ENCODE measurements at regions not wholly inside any gene's neighbourhood (a gene's known extent, or its start where the extent isn't known, plus 50 kb on each side); places are given as distances from the start of the nearest gene placed in this dataset.
"Not testable (repeated sequence)": the region's sequence is repeated elsewhere in the genome, so short reads cannot be mapped to it uniquely, and the experiment has no call there.

GRCh38 chr14:49114161-49114893, 471.9 kb downstream of the RPS29 start:
- no peak for DNase-seq (ENCODE audit: low spot score)

GRCh38 chr14:49106741-49107667, 479.2 kb downstream of the RPS29 start:
- no peak for DNase-seq (ENCODE audit: low spot score)

DNA sequence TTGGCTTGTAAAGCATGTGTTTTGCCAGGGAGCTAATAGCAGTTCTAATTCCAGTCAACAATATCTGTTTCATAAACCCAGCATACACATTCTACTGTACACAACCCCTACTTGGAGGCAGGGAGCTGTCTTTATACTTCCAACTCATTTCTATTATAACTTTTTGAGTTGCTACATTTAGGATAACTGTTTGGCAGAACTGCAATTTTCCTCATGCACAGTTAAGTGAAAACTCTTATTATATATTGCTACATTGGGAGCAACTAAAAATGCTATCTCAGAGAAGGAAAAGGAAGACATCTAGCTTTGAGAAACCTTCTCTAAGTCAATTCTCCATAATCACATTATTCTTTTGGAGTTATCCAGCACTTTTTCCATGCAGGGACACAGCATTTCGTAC, 480.2 kb downstream of the RPS29 start:
- no peak for DNase-seq (ENCODE audit: low spot score)

- no peak for DNase-seq (ENCODE audit: low spot score)
These were observed 480.7 kb downstream of the RPS29 start for GRCh38 chr14:49105512-49105911.

DNA sequence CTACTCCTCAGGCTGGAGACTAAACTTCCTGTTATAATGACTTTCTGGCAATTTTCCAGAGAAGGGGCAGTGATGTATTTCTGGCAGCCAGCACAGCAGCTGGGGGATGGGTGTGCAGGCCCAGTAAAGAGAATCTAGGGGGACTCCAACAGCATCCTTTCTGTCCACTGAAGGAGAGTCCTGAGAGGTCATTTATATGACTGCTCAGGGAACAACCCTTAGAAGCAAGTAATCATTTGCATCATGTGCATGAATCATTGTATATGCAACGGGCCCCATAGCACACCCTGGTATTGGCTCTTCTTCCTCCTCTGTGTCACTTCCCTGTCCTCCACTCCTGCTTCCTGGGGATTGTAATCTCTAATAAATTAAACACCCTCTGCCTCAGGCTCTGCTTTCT, 493.8 kb downstream of the RPS29 start:
- DNase-seq (ENCODE audit: low spot score): peak; percentile 4

DNA sequence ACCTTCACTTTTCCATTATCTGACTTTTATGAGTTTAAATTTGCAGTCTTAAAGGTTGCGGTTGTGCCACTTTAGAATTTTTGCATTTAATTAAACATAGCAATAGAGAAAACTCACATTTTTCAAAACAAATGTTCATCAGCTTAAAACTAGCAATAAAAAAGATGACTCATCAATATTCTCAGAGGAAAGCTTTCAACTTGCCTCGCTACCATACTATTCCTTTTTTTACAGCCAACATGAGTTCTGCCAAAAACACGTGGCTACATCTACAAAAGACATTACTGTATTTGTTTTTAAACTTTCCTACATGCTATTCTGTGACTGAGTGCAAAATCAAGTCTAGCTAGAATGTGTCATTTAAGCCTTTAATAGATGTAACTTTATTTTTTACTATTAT, 497.1 kb downstream of the RPS29 start:
- no peak for DNase-seq (ENCODE audit: low spot score)

DNA sequence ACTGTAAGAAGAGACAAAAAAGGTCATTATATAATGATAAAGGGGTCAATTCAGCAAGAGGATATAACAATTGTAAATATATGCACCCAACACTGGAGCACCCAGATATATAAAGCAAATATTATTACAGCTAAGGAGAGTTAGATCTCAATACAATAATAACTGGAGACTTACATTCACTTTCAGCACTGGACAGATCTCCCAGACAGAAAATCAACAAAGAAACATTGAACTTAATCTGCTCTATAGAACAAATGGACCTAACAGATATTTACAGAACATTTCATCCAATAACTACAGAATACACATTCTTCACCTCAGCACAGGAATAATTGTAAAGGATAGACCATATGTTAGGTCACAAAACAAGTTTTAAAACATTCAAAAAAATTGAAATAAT, 512.9 kb downstream of the RPS29 start:
- DNase-seq (ENCODE audit: low spot score): not testable (repeated sequence)

GRCh38 chr14:49058511-49058910, 527.7 kb downstream of the RPS29 start:
- no peak for DNase-seq (ENCODE audit: low spot score)

- no peak for DNase-seq (ENCODE audit: low spot score)
These were observed 528.2 kb downstream of the RPS29 start for GRCh38 chr14:49057838-49058510.

DNA sequence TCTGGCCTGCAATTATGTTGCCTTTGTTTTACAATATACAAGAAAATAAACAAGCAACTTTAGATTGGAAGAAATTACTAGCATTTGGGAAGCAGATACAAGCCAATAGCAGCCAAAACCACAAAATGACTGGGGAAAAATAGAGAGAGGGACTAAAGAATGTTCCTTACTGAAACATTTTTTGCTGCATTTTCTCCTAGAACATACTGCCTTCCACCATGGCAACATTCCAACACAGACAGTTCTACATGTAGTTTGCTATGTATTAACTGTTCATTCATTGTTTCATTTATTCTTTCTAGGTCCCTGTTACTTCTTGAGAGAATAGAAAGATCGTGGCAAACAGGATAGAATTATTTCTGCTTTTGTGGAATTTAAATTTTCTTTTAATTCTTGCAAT, 530.2 kb downstream of the RPS29 start:
- DNase-seq (ENCODE audit: low spot score): no peak

DNA sequence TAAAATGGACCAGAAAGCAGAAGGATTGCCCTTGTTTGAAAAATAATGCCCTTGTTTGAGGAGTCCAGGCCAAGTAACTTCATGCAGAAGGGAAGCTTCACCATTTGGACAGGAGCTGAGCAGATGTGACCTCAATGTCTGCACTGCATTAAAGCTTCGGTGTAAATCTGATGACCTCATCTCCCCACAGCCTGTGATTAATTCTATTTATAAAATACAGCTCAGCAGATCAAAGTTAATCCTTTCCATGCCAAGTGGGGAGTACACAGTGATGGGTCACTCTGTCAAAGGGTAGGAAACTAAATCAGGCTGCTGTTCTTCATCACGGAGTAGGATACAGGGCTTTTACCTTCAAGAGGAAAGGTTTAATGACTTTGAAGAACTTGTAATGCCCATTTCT, 533.7 kb downstream of the RPS29 start:
- DNase-seq (ENCODE audit: low spot score): peak; percentile 34

DNA sequence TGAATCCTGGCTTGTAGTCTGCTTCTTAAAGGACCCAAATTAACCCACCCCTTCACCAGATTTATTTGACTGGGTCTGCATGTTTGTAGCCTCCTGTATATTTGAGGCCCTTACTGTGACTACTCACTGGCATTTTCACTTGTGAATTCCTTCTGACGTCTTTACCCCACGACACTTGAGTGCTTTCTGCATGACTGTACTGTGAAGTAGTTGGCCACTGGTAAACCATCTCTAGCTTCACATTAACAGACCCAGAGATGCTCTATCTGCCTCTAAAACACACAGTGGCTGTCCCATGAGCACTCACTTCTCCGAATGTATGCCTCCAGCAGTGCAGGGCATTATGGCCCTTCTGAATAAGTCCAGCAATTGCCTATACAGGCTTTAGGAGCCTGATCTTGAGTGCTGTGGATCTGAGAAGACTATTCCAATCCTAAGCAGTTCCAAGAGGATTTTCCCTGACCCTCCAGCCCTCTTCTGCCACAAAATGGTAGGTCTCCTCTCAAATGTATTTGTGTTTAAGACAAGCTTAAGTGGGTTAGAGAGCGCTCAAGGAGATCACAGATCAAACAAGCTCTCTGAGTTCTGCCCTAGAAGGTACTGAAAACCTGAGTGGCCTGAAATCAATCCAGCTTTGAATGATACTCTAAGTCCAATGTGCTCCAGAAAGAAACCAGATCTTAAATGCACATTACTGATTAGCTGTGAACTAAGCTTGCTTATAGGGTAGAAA, 534.7 kb downstream of the RPS29 start:
- DNase-seq (ENCODE audit: low spot score): no peak

- no peak for DNase-seq (ENCODE audit: low spot score)
These were observed 535.4 kb downstream of the RPS29 start for GRCh38 chr14:49050822-49051221.

GRCh38 chr14:49049711-49050110, 536.5 kb downstream of the RPS29 start:
- DNase-seq (ENCODE audit: low spot score): no peak

DNA sequence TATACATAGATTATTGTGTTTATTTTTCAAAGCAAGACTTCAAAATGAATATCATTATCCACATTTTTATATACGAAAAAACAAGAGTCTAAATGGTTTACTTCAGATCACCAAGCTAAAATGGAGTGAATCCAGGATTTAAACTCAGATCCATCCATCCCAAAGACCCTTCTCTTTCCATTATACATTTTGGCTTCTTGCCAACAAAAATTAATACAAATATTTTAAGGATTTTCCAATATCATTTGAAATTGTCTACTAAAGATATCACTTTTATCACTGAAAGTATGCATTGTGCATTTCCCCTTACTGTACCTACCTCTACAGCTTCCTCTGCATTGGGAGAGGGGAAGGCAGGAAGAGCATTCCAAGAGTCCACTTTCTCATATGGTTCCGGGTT, 541.2 kb downstream of the RPS29 start:
- DNase-seq (ENCODE audit: low spot score): no peak

DNA sequence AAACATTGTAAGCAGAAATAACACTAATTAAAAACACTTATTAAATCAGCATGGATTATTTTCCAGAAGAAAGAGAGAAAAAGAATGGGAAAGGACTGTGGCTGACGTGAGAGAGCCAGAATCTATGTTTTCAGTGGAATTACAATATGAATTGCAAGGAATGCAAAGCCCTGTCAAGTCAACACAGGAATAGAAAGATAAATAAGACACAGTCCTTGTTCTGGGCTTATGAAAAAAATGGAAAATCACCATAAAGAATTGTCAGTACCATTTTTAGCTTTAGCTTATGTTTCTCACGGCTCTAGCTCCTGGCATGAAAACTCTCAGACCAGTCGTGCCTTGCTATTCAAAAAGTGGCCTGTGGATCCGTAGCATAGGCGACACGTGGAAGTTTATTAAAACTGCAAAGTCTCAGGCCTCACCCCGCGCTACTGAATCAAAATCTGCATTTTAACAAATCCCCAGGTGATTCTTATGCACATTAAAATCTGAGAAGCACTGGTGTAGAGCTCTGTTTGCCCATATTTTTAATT, 549.1 kb downstream of the RPS29 start:
- no peak for DNase-seq (ENCODE audit: low spot score)

GRCh38 chr14:49036266-49036665, 549.9 kb downstream of the RPS29 start:
- no peak for DNase-seq (ENCODE audit: low spot score)

GRCh38 chr14:49033131-49033530, 553.0 kb downstream of the RPS29 start:
- no peak for DNase-seq (ENCODE audit: low spot score)

DNA sequence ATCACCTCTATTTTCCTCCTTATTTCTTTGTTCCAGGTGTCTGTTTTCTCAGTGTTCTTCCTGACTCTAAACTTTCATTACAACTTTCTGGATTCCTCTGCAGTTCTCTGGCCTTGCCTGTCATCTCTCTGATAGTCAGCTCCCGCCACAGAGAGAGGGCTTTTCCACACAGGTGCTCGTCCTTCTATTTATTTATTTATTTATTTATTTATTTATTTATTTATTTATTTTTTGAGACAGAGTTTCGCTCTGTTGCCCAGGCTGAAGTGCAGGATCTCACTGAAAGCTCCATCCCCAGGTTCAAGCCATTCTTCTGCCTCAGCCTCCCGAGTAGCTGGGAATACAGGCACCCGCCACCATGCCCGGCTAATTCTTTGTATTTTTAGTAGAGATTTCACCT, 554.5 kb downstream of the RPS29 start:
- DNase-seq (ENCODE audit: low spot score): not testable (repeated sequence)

GRCh38 chr14:49019467-49020115, 566.6 kb downstream of the RPS29 start:
- DNase-seq (ENCODE audit: low spot score): no peak

GRCh38 chr14:49017447-49017846, 568.7 kb downstream of the RPS29 start:
- DNase-seq (ENCODE audit: low spot score): no peak

Measured in A172 (cell line).